ENCODE measurements at regions not wholly inside any gene's neighbourhood (a gene's known extent, or its start where the extent isn't known, plus 50 kb on each side); places are given as distances from the start of the nearest gene placed in this dataset.

DNA sequence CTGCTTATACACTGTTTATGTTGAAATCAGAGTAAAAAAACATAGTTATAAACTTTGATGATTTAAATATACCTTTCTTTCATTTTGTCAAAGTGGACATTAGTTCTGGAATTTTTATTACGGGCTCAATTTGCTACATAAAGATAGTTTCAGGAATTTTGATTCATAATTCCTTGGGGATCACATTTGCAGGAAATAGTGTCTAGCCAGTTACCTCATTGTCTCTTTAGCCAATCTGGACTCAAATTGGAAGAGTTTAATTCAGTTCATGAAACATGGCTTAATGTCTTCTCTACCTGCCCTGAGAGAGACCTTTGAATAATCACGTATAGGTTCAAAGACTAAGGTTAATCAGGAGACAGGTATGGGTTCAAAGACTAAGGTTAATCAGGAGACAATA, 262.6 kb downstream of the HGF start:
- TF ChIP-seq, protein P1, sequence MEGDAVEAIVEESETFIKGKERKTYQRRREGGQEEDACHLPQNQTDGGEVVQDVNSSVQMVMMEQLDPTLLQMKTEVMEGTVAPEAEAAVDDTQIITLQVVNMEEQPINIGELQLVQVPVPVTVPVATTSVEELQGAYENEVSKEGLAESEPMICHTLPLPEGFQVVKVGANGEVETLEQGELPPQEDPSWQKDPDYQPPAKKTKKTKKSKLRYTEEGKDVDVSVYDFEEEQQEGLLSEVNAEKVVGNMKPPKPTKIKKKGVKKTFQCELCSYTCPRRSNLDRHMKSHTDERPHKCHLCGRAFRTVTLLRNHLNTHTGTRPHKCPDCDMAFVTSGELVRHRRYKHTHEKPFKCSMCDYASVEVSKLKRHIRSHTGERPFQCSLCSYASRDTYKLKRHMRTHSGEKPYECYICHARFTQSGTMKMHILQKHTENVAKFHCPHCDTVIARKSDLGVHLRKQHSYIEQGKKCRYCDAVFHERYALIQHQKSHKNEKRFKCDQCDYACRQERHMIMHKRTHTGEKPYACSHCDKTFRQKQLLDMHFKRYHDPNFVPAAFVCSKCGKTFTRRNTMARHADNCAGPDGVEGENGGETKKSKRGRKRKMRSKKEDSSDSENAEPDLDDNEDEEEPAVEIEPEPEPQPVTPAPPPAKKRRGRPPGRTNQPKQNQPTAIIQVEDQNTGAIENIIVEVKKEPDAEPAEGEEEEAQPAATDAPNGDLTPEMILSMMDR (IDR thresholded peaks at IDR 0.05; ENCODE audit: low read depth, low read length), result no peak
- TF ChIP-seq POLR2A (IDR thresholded peaks at IDR 0.05; ENCODE audit: extremely low read depth, insufficient read length) (no peak), MYC (IDR thresholded peaks at IDR 0.05; ENCODE audit: low read depth, low read length) (no peak)
